ENCODE measurements at regions not wholly inside any gene's neighbourhood (a gene's known extent, or its start where the extent isn't known, plus 50 kb on each side); places are given as distances from the start of the nearest gene placed in this dataset.
A peak's percentile ranks its signal among the peaks of the same experiment; 100 is the strongest.

- H3K79me2 ChIP-seq (ENCODE audit: control insufficient read depth, insufficient read depth, low read length), result no peaks in the 10 kb centered on the region
- peak overlapping the region; percentile 7 for H3K4me2 ChIP-seq (ENCODE audit: insufficient read depth, low read length)
- intact Hi-C loops (cut with micrococcal nuclease), result loop anchor here (1.0 to 2.0 kb wide), 4 partner anchors 8 to 127 kb away; partner anchors contain the start of gene RPS6KA2
- ChIA-PET POLR2A (no interaction called here), CTCF (interaction anchor here (1.0 to 1.4 kb wide), 2 partner anchors 22 to 30 kb away, joined by 3 read pairs; no protein-coding TSS in a partner anchor)
- FAIRE-seq (peak; percentile 92), DNase-seq (ENCODE audit: low read depth, low spot score) (peak; percentile 75)
- BruUV-seq (replicated peaks), result no TSS peak
- no peaks in the 10 kb centered on the region for H3K9me1 ChIP-seq (replicated peaks; ENCODE audit: control insufficient read depth, extremely low read depth, insufficient read depth, low read length)
- H3K36me3 ChIP-seq (ENCODE audit: control insufficient read depth in 2 of 2, extremely low read depth in 1 of 2, insufficient read depth in 2 of 2, low read length in 2 of 2), result no peaks in the 10 kb centered on the region
- no peaks in the 10 kb centered on the region for H3K27me3 ChIP-seq (ENCODE audit: control insufficient read depth in 2 of 2, insufficient read depth in 2 of 2, low read length in 2 of 2)
- peak overlapping the region; percentile 78 for H2AFZ ChIP-seq (ENCODE audit: low read depth, low read length)
- H3K9ac ChIP-seq (replicated peaks; ENCODE audit: extremely low read depth, insufficient read depth, low read length), result peak overlapping the region; percentile 12
- no peaks in the 10 kb centered on the region for H3K9me3 ChIP-seq (replicated peaks; ENCODE audit: control insufficient read depth, insufficient read depth, low read length)
- TF ChIP-seq EZH2 (IDR thresholded peaks at IDR 0.05; ENCODE audit: borderline replicate concordance, low read depth, low read length, severe bottlenecking), result no peak
- peak; percentile 91 for TF ChIP-seq FOS (IDR thresholded peaks at IDR 0.05; ENCODE audit: borderline replicate concordance, insufficient read depth, low read length)
- peak; percentile 80 for TF ChIP-seq JUN (IDR thresholded peaks at IDR 0.05; ENCODE audit: borderline replicate concordance, insufficient read depth, insufficient read length, low read depth)
- no peak overlapping the region for H3K4me3 ChIP-seq (replicated peaks in 1 of 3; ENCODE audit: insufficient read depth in 1 of 3, low read depth in 1 of 3, low read length in 3 of 3)
- dilution Hi-C loops (cut with MboI; ENCODE audit: extremely low pct_ligation_motif_present, low sequenced_read_pairs), result no loop called here
- H3K4me1 ChIP-seq (ENCODE audit: control insufficient read depth, extremely low read depth, insufficient read depth, low read length), result peaks cover 14% of the 10 kb centered on the region
- no peaks in the 10 kb centered on the region for H4K20me1 ChIP-seq (replicated peaks; ENCODE audit: control insufficient read depth, extremely low read depth, insufficient read depth, low read length)
- peak overlapping the region; percentile 66 for H3K27ac ChIP-seq (ENCODE audit: insufficient read depth, low read depth, low read length)
Observed at GRCh38 chr6:166683477-166683876, 56.4 kb upstream of the RPS6KA2 start.

GRCh38 chr6:166679566-166679965 lies 52.5 kb upstream of the RPS6KA2 start:
- no peak overlapping the region for H3K9ac ChIP-seq (replicated peaks; ENCODE audit: extremely low read depth, insufficient read depth, low read length)
- no peaks in the 10 kb centered on the region for H4K20me1 ChIP-seq (replicated peaks; ENCODE audit: control insufficient read depth, extremely low read depth, insufficient read depth, low read length)
- H3K9me1 ChIP-seq (replicated peaks; ENCODE audit: control insufficient read depth, extremely low read depth, insufficient read depth, low read length), result no peaks in the 10 kb centered on the region
- DNase-seq (ENCODE audit: low read depth, low spot score) (no peak), FAIRE-seq (no peak)
- no peaks in the 10 kb centered on the region for H3K27me3 ChIP-seq (ENCODE audit: control insufficient read depth in 2 of 2, insufficient read depth in 2 of 2, low read length in 2 of 2)
- BruUV-seq (replicated peaks), result no TSS peak
- no peak overlapping the region for H3K4me2 ChIP-seq (ENCODE audit: insufficient read depth, low read length)
- ChIA-PET CTCF (interaction anchor here (0.9 kb wide), 1 partner anchor 12 kb away, joined by 3 read pairs; no protein-coding TSS in a partner anchor), POLR2A (no interaction called here)
- intact Hi-C loops (cut with micrococcal nuclease) (no loop called here), dilution Hi-C loops (cut with MboI; ENCODE audit: extremely low pct_ligation_motif_present, low sequenced_read_pairs) (no loop called here)
- H3K27ac ChIP-seq (ENCODE audit: insufficient read depth, low read depth, low read length), result no peak overlapping the region
- peaks cover 14% of the 10 kb centered on the region for H3K4me1 ChIP-seq (ENCODE audit: control insufficient read depth, extremely low read depth, insufficient read depth, low read length)
- TF ChIP-seq POLR2A (IDR thresholded peaks at IDR 0.05; ENCODE audit: low read depth, low read length) (no peak), CTCF (IDR thresholded peaks at IDR 0.05; ENCODE audit: extremely low read depth in 1 of 2, insufficient read depth in 1 of 2, low read depth in 1 of 2, low read length in 2 of 2) (no peak), MAX (IDR thresholded peaks at IDR 0.05; ENCODE audit: insufficient read depth, insufficient read length) (no peak)
- H3K79me2 ChIP-seq (ENCODE audit: control insufficient read depth, insufficient read depth, low read length), result no peaks in the 10 kb centered on the region
- H3K4me3 ChIP-seq (replicated peaks in 1 of 3; ENCODE audit: insufficient read depth in 1 of 3, low read depth in 1 of 3, low read length in 3 of 3), result no peak overlapping the region
- H3K36me3 ChIP-seq (ENCODE audit: control insufficient read depth in 2 of 2, extremely low read depth in 1 of 2, insufficient read depth in 2 of 2, low read length in 2 of 2), result no peaks in the 10 kb centered on the region
- H3K9me3 ChIP-seq (replicated peaks; ENCODE audit: control insufficient read depth, insufficient read depth, low read length), result no peaks in the 10 kb centered on the region
- H2AFZ ChIP-seq (ENCODE audit: low read depth, low read length), result no peak overlapping the region

Data from endothelial cell of umbilical vein (primary cell).